NCI-H748 treated with DMSO at 0.1 percent for 48 hours (cell line): ENCODE measurements at regions not wholly inside any gene's neighbourhood (a gene's known extent, or its start where the extent isn't known, plus 50 kb on each side); places are given as distances from the start of the nearest gene placed in this dataset.

ENCODE experiments used
- DNase-seq: peaks from one replicate; lab custom pipeline; 2025; lab: John Stamatoyannopoulos, UW

GRCh38 chr9:129383019-129383560 lies 205.0 kb upstream of the IER5L start:
- DNase-seq: peak; percentile 75

- peak; percentile 55 for DNase-seq
Measured at GRCh38 chr9:129382281-129383018, 204.4 kb upstream of the IER5L start.

- DNase-seq: no peak
Measured at GRCh38 chr9:129381481-129381957, 203.5 kb upstream of the IER5L start.

GRCh38 chr9:129380961-129381401 lies 202.9 kb upstream of the IER5L start:
- no peak for DNase-seq

GRCh38 chr9:129379886-129380285 lies 201.8 kb upstream of the IER5L start:
- DNase-seq: no peak

GRCh38 chr9:129379181-129379836 lies 201.2 kb upstream of the IER5L start:
- DNase-seq: no peak

- DNase-seq: no peak
Measured at GRCh38 chr9:129377931-129378661, 200.0 kb upstream of the IER5L start.

GRCh38 chr9:129377181-129377580 lies 199.1 kb upstream of the IER5L start:
- no peak for DNase-seq

- DNase-seq: no peak
Measured at GRCh38 chr9:129375845-129376244, 197.8 kb upstream of the IER5L start.

GRCh38 chr9:129374651-129375050 lies 196.6 kb upstream of the IER5L start:
- DNase-seq: no peak

GRCh38 chr9:129374231-129374630 lies 196.2 kb upstream of the IER5L start:
- DNase-seq: no peak

GRCh38 chr9:129373361-129373760 lies 195.3 kb upstream of the IER5L start:
- DNase-seq: no peak

GRCh38 chr9:129370770-129371169 lies 192.7 kb upstream of the IER5L start:
- DNase-seq: no peak

GRCh38 chr9:129368444-129368978 lies 190.4 kb upstream of the IER5L start:
- DNase-seq: no peak

- no peak for DNase-seq
Measured at GRCh38 chr9:129367287-129367686, 189.2 kb upstream of the IER5L start.

GRCh38 chr9:129365196-129365595 lies 187.1 kb upstream of the IER5L start:
- DNase-seq: no peak

- no peak for DNase-seq
Measured at GRCh38 chr9:129363216-129363873, 185.3 kb upstream of the IER5L start.

- no peak for DNase-seq
Measured at GRCh38 chr9:129362287-129363000, 184.4 kb upstream of the IER5L start.

GRCh38 chr9:129361196-129361595 lies 183.1 kb upstream of the IER5L start:
- DNase-seq: no peak

GRCh38 chr9:129359916-129360536 lies 182.0 kb upstream of the IER5L start:
- no peak for DNase-seq
